Central memory CD8-positive, alpha-beta T cell (primary cell): ENCODE measurements at regions not wholly inside any gene's neighbourhood (a gene's known extent, or its start where the extent isn't known, plus 50 kb on each side); places are given as distances from the start of the nearest gene placed in this dataset.

Source experiments
- ATAC-seq: fragments of 150-1000 bp; cut with Tn5 transposase; replicated peaks from 2 replicates; pipeline ENCODE4 v1.10.0; 2022; ENCODE audit warnings: mild to moderate bottlenecking, moderate FRiP score, moderate number of reproducible peaks; ENCODE audit not compliant: poor library complexity, severe bottlenecking; ENCODE audit errors: extremely low read depth
- DNase-seq, 2 donors: peaks; one replicate each; pipeline ENCODE4 v3.0.0; 2021; ENCODE audit warnings: low spot score in 2 of 2
- H3K27ac Mint-ChIP-seq: one replicate; pipeline ENCODE4 v1.8.0; 2022; ENCODE audit warnings: low read depth, mild to moderate bottlenecking, moderate library complexity, mixed read lengths
- H3K27me3 Mint-ChIP-seq: one replicate; pipeline ENCODE4 v1.8.0; 2022; ENCODE audit warnings: mixed read lengths
- H3K36me3 Mint-ChIP-seq: one replicate; pipeline ENCODE4 v1.8.0; 2022; ENCODE audit warnings: mild to moderate bottlenecking, moderate library complexity, mixed read lengths; ENCODE audit not compliant: insufficient read depth
- H3K4me1 Mint-ChIP-seq: one replicate; pipeline ENCODE4 v1.8.0; 2022; ENCODE audit warnings: mixed read lengths
- H3K4me3 Mint-ChIP-seq: one replicate; pipeline ENCODE4 v1.8.0; 2022; ENCODE audit warnings: mild to moderate bottlenecking, moderate library complexity, mixed read lengths
- H3K9me3 Mint-ChIP-seq: one replicate; pipeline ENCODE4 v1.8.0; 2022; ENCODE audit warnings: mixed read lengths

- H3K27ac Mint-ChIP-seq, result no peak overlapping the region
- ATAC-seq (no peak), DNase-seq (no peak)
- no peaks in the 10 kb centered on the region for H3K9me3 Mint-ChIP-seq
- H3K36me3 Mint-ChIP-seq, result no peaks in the 10 kb centered on the region
- H3K27me3 Mint-ChIP-seq, result peaks cover 27% of the 10 kb centered on the region
- no peaks in the 10 kb centered on the region for H3K4me1 Mint-ChIP-seq
- H3K4me3 Mint-ChIP-seq, result no peak overlapping the region
These were observed 209.0 kb downstream of the RAB38 start for GRCh38 chr11:87966216-87966615.

DNA sequence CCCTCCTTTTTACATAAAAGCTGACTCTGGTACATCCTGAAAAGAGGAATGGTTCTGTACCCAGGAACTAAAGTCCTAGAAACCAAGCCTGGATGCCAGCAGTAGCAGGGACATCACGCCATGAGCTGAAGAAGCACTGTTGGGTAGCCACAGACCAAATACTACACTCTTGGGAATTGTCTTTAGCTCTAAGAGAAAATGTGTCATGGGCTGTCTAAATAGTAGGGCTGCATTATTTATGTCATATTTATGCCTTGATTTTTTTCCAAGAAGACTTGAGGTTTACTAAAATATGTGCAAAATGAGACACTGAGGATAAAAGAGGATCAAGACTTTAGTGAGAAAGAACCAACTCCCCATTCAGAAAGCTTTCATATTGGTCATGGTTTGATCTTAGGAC lies 213.6 kb downstream of the RAB38 start:
- ATAC-seq, result no peak
- Mint-ChIP-seq H3K9me3 (no peaks in the 10 kb centered on the region), H3K4me3 (no peak overlapping the region), H3K27ac (no peak overlapping the region), H3K27me3 (peaks cover 25% of the 10 kb centered on the region), H3K36me3 (no peaks in the 10 kb centered on the region), H3K4me1 (no peaks in the 10 kb centered on the region)
- no peak for DNase-seq

GRCh38 chr11:87957961-87958360 lies 217.3 kb downstream of the RAB38 start:
- ATAC-seq, result no peak
- Mint-ChIP-seq H3K4me3 (no peak overlapping the region), H3K27ac (no peak overlapping the region), H3K9me3 (no peaks in the 10 kb centered on the region), H3K4me1 (no peaks in the 10 kb centered on the region), H3K36me3 (no peaks in the 10 kb centered on the region), H3K27me3 (peaks cover 25% of the 10 kb centered on the region)
- DNase-seq, result no peak

GRCh38 chr11:87954476-87954875 lies 220.8 kb downstream of the RAB38 start:
- H3K4me1 Mint-ChIP-seq, result no peaks in the 10 kb centered on the region
- H3K27me3 Mint-ChIP-seq, result peaks cover 17% of the 10 kb centered on the region
- H3K27ac Mint-ChIP-seq, result no peak overlapping the region
- no peaks in the 10 kb centered on the region for H3K9me3 Mint-ChIP-seq
- no peaks in the 10 kb centered on the region for H3K36me3 Mint-ChIP-seq
- no peak overlapping the region for H3K4me3 Mint-ChIP-seq
- no peak for ATAC-seq
- DNase-seq, result no peak

DNA sequence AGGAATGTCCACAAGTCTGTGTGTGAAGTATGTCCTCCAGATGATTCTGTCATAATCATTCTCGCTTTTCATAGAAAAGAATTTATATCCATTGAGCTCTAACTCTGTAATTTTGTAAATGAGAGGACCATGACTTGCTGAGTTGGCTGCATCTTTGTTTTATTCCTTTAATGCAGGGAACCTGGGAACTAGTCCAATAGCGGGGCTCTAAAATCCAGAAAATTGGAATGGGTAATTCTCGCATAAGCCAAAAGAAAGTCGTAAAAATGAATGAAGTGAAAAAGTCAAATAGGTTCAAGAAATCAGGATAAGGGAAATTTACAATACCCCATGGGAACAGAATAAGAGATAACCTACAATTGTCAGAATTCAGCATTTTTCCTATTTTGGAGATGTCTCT lies 232.5 kb downstream of the RAB38 start:
- ATAC-seq (no peak), DNase-seq (no peak)
- H3K4me3 Mint-ChIP-seq, result no peak overlapping the region
- peaks cover 19% of the 10 kb centered on the region for H3K27me3 Mint-ChIP-seq
- no peaks in the 10 kb centered on the region for H3K9me3 Mint-ChIP-seq
- H3K27ac Mint-ChIP-seq, result no peak overlapping the region
- H3K4me1 Mint-ChIP-seq, result no peaks in the 10 kb centered on the region
- H3K36me3 Mint-ChIP-seq, result peaks cover 2% of the 10 kb centered on the region

DNA sequence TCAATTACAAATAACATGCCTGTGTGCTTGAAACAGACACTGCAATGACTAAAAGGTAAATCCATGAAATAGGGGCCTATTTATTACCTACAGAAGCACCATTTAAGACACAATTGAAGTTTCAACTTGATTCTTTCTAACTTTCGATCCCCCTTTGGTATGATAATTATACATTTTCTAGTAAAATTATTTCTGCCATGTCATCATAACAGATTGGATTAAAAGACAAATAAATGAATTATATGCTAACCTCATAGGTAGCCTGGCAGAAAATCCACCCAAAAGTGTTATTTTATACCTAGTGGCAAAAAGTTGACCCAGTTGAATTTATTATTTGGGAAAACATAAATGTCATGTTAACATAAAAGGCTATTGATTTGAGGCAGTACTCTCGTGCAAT lies 241.1 kb downstream of the RAB38 start:
- no peak for ATAC-seq
- H3K27ac Mint-ChIP-seq, result no peak overlapping the region
- no peaks in the 10 kb centered on the region for H3K4me1 Mint-ChIP-seq
- no peaks in the 10 kb centered on the region for H3K36me3 Mint-ChIP-seq
- H3K4me3 Mint-ChIP-seq, result no peak overlapping the region
- no peak for DNase-seq
- H3K27me3 Mint-ChIP-seq, result peaks cover 14% of the 10 kb centered on the region
- no peaks in the 10 kb centered on the region for H3K9me3 Mint-ChIP-seq

DNA sequence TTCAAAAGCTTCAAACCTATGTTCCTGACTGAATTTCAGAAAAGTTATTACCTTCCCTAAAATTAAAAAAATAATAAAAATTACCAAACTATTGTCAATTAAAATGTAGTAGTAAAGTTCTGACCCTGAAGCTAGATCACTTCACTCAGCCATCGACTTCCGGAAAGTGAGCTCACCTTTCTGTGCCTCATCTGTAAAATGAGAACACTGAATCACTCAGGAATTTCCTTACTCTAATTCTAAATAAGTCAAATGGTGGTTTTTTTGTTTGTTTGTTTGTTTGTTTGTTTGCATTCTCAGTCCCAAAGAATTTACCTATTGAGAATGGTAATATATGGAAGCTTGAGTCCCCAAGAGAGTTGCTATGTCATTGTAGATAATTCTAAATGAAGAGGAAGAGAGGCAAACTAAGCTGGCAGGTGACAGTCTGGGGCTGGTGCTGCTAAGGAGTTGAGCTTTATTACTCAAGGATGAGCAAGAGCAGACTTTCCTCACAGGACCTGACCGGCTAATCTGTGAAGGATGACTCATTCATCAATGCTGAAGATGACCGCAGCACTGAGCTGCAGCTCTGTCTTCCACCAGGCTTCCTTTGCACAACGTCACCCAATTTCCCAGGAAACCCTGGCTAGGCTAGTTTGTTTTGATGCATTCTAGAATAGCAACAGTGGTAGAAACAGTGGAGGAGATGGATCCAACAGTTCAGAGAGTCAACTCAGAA lies 248.8 kb downstream of the RAB38 start:
- ATAC-seq, result no peak
- no peak overlapping the region for H3K27ac Mint-ChIP-seq
- DNase-seq, result no peak
- H3K36me3 Mint-ChIP-seq, result no peaks in the 10 kb centered on the region
- H3K27me3 Mint-ChIP-seq, result no peaks in the 10 kb centered on the region
- H3K4me3 Mint-ChIP-seq, result no peak overlapping the region
- no peaks in the 10 kb centered on the region for H3K4me1 Mint-ChIP-seq
- H3K9me3 Mint-ChIP-seq, result no peaks in the 10 kb centered on the region

DNA sequence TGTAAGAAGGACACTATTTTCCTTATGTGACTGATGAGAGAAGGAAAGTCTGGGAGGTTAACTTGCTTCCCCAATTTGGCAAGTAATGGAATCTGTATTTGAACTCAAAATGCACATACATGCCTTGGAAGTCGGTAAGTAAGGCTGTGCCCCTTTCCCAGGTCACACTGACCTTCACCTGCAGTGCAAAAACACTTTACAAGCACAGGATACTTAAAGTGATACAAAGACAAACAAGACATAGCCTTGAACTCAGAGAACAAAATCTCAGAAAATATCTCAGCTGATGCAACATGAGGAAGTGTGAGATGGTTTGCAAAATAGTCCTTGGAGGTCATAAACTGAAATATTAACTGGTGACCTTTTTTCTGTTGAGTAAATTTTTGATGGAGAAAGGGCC lies 251.1 kb downstream of the RAB38 start:
- H3K4me1 Mint-ChIP-seq, result no peaks in the 10 kb centered on the region
- H3K27me3 Mint-ChIP-seq, result no peaks in the 10 kb centered on the region
- no peak overlapping the region for H3K27ac Mint-ChIP-seq
- no peaks in the 10 kb centered on the region for H3K9me3 Mint-ChIP-seq
- H3K4me3 Mint-ChIP-seq, result no peak overlapping the region
- ATAC-seq, result no peak
- DNase-seq, result no peak
- no peaks in the 10 kb centered on the region for H3K36me3 Mint-ChIP-seq

- no peak overlapping the region for H3K27ac Mint-ChIP-seq
These were observed 258.1 kb downstream of the RAB38 start for GRCh38 chr11:87917111-87917510.

DNA sequence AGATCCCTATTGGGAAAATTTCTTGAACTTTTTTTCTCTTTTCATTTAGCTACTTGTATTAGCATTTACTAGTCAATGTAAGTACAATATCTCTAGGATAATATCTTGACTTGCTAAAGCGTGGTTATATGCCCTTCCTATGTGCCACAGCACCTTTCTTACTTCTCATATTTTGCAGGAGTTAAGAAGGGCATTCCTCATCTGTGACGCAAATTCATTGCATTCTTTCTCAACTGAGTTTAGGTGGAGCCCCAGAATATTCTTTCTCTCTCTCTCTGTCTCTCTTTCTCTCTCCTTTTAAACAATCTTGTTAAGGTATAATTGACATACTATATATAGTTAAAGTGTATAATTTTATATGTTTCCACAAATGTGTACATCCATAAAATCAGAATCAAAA lies 266.1 kb downstream of the RAB38 start:
- Mint-ChIP-seq H3K4me1 (no peaks in the 10 kb centered on the region), H3K27me3 (no peaks in the 10 kb centered on the region), H3K27ac (no peak overlapping the region), H3K4me3 (no peak overlapping the region), H3K36me3 (no peaks in the 10 kb centered on the region), H3K9me3 (no peaks in the 10 kb centered on the region)
- ATAC-seq, result no peak
- DNase-seq, result no peak

More at GRCh38 chr11:87917111-87917510, 258.1 kb downstream of the RAB38 start:
- DNase-seq, result no peak
- Mint-ChIP-seq H3K27me3 (no peaks in the 10 kb centered on the region), H3K4me1 (no peaks in the 10 kb centered on the region), H3K36me3 (no peaks in the 10 kb centered on the region), H3K9me3 (no peaks in the 10 kb centered on the region), H3K4me3 (no peak overlapping the region)
- ATAC-seq, result no peak

DNA sequence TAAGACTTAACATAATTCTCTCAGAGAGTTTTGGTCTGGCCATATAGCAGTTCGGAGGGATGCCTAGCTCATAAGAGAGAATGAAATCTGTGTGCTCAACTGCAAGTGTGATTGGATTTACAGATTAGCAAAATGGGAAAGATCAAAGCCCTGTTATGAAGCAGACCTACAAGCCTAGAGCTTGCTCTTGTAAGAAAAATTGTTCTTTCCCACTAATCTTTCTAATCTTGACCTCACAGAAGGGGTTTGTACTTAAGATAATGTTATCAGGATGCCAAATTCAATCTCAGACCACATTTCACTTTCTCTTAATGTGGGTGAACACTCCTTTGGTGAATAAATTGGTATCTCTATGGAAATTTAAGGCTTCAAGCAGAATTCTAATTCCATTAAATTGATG lies 267.2 kb downstream of the RAB38 start:
- no peaks in the 10 kb centered on the region for H3K9me3 Mint-ChIP-seq
- no peak for ATAC-seq
- no peak overlapping the region for H3K27ac Mint-ChIP-seq
- H3K4me3 Mint-ChIP-seq, result no peak overlapping the region
- H3K27me3 Mint-ChIP-seq, result no peaks in the 10 kb centered on the region
- H3K36me3 Mint-ChIP-seq, result no peaks in the 10 kb centered on the region
- H3K4me1 Mint-ChIP-seq, result no peaks in the 10 kb centered on the region
- no peak for DNase-seq

GRCh38 chr11:87903345-87903744 lies 271.9 kb downstream of the RAB38 start:
- Mint-ChIP-seq H3K27me3 (peaks cover 3% of the 10 kb centered on the region), H3K27ac (no peak overlapping the region), H3K36me3 (no peaks in the 10 kb centered on the region), H3K4me1 (no peaks in the 10 kb centered on the region), H3K9me3 (peaks cover 5% of the 10 kb centered on the region), H3K4me3 (no peak overlapping the region)
- DNase-seq (no peak), ATAC-seq (no peak)

GRCh38 chr11:87901341-87901740 lies 273.9 kb downstream of the RAB38 start:
- Mint-ChIP-seq H3K27me3 (peaks cover 11% of the 10 kb centered on the region), H3K9me3 (peaks cover 5% of the 10 kb centered on the region), H3K4me1 (no peaks in the 10 kb centered on the region), H3K4me3 (no peak overlapping the region), H3K27ac (no peak overlapping the region), H3K36me3 (no peaks in the 10 kb centered on the region)
- ATAC-seq, result no peak
- DNase-seq, result no peak
